HG03565 (cell line): ENCODE measurements at regions not wholly inside any gene's neighbourhood (a gene's known extent, or its start where the extent isn't known, plus 50 kb on each side); places are given as distances from the start of the nearest gene placed in this dataset.

ENCODE experiments used
- ATAC-seq: cut with Tn5 transposase; IDR thresholded peaks from one replicate; pipeline ENCODE4 v1.9.1; 2021; ENCODE audit warnings: mild to moderate bottlenecking, moderate library complexity; ENCODE audit not compliant: unreplicated experiment

DNA sequence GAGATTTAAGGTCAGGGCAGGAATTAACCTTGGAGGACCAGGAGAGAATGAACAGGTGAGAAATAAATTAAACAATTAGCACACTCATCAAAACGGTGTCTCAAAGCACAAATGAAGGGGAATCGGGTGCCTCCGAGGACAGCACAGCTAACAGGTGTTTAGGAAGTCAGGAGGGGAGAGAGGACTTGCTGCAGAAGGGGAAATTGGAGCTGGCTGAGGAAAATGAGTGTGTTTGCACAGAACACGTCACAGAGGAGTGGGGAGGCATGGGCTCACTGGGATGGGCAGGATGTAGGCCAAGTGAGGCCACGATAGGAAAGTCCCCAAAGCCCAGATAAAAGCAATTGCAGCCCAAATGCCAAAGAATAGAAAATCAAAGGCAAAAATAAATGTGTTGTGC, 121.7 kb downstream of the ZNF664 start:
- ATAC-seq, result no peak

DNA sequence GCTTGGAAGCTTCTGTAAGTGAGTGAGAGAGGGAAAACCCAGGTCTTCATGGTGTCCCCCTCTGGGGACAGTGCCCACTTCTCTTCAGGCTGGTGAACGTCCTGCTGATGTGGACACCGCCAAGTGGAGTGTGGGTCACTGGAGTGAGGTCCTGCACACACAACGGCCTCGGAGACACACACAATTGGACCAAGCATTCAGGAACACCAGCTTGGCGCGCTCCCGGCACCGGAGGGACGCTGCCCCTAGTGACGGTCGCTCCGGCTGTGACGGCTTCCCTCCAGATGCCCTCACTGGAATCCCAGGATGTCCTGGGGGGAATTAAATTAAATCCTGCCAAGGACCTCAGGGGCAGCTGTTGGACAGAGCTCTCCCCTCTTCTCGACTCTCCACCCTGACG, 123.1 kb downstream of the ZNF664 start:
- no peak for ATAC-seq

DNA sequence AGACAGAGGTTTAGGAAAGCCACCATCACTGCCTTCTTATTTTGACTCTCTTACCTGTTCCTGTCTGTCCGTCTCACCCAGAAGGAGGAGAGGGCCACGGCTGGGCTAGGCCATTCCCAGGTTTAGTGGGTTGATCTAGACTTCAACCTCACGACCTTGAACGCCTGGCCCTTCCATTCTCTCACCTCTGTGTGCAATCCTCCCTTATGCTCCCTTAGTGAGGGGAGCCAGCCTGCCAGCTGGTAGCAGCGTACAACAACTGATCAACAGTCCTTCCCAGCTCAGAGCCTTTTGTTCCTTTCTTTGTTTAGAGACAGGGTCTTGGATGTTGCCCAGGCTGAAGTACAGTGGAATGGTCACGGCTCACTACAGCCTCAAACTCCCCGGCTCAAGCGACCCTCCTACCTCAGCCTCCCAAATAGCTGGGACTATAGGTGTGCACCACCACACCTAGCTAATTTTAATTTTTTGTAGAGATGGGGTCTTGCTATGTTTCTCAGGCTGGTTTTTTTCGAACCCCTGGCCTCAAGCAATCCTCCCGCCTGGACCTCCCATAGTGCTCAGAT, 123.9 kb downstream of the ZNF664 start:
- no peak for ATAC-seq

DNA sequence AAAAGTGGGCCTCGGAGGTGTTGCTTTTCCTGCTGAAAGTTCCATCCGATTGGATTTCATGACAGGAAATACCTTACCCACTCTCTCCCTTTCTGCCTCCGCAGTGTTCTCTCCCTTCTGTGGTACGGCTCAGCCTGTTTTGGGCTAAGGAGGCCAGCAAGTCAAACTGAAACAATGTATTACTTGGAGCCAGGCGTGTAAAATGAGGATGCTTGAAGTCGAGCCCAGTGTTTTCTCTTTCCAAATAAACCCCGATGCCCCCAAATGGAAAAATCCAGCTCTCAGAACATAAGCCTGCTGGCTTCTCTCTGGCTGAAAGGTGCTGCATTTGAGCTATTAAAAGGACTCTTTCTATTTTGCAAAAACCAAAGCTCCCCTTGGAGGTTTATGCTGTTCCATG, 124.7 kb downstream of the ZNF664 start:
- ATAC-seq, result no peak

DNA sequence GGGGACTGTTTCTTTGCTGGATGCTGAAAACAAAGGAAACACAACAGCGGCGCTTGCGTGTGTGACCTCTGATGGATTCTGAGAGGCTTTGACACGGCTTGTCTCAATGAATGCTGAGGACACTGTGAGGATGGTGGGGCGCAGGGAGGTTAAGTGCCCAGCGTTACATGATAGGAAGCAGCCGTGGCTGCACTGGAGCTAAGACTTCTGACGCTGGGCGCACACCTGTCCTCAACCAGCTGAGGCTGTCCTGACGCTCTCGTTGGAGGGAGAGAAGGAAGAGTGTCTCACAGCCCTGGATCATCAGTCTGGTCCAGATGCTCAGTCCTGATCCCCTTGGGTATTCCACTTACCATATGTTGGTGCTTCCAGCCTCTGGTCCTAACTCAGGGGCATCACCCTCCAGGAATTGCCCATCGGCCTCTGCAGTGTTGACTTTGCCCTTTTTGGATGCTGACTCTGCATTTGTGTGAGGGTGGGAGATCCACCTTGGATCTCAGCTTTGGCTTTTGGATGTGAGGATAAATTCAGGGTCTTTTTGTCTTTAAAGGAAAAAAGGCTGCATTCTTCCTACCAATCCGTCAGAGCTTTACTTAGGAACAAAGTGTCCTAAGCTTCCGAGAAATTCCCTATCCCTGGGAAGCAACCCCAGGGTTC, 125.2 kb downstream of the ZNF664 start:
- no peak for ATAC-seq

DNA sequence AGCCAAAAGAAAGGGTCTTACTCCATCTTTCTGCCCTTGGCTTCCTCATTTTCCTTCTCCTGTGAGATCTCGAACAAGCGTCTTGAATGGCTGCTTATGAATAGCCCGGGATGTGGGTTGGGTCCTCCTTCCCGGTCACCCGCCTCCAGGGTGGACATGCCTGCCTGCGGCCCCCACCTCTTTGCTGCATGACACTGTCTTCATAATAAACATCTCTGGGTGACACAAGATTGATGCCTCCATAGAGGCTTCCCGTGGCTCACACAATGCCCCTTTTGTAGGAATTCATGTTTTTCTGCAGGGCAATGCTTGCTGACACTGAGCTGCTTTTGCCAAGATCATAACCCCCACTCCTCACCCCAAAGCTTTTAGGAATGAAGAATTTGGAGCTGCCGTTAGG, 125.9 kb downstream of the ZNF664 start:
- no peak for ATAC-seq

DNA sequence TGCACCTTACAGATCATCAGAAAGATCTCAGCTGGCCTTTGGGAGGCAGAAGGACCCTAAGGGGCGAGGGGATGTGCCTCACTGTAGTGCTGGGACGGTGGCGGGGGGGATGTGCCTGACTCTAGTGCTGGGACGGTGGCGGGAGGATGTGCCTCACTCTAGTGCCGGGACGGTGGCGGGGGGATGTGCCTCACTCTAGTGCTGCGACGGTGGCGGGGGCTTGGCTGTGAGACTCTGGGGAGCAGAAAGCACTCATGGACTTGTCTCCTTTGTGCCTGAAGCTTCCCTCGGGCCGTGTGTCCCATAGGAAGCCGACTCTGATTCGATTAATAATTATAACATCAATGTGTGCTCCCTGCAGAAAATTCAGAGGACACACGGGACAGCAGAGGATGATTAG, 126.6 kb downstream of the ZNF664 start:
- no peak for ATAC-seq

DNA sequence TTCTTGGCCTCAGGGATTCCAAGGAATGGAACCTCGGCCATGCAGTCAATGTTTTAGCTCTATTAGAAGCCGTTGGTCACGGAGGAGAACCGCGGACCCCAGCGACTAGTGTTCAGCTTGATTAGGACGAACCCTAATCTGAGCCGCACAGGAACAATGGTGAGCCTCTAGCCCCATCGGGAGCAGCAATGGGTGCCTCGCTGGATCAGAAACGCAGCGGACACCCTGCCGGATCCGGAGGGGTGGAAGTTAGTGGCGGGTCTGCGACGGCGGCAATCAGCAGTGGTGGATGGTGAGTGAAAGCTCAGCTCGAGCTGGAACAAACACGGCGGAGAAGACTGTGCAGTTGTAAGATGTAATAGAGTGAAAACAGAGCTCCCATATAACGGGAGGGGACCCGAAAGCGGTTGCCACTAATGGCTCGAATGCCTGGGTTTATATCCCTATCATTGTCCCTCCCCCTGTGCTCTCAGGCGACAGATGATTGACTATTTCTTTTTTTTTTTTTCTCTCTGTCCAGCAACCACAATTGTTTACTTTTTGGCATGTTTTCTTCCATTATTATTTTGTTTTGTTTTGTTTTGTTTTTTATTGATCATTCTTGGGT, 127.7 kb downstream of the ZNF664 start:
- no peak for ATAC-seq

DNA sequence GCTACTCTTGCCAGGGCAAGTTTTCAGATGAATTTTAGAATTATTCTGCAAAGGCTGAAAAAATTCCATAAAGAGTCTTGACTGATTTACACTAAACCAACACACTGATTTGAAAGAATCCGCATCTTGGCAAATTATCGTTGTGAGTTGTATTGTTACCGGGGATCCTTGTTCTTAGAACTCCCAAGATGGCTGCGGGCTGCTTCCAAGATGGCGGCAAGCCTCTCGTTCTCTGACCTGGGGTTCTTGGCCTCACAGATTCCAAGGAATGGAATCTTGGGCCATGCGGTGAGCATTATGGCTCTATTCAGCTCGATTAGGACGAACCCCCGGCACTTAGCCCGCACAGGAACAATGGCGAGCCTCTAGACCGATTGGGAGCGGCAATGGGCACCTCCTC, 132.5 kb downstream of the ZNF664 start:
- ATAC-seq, result no peak

DNA sequence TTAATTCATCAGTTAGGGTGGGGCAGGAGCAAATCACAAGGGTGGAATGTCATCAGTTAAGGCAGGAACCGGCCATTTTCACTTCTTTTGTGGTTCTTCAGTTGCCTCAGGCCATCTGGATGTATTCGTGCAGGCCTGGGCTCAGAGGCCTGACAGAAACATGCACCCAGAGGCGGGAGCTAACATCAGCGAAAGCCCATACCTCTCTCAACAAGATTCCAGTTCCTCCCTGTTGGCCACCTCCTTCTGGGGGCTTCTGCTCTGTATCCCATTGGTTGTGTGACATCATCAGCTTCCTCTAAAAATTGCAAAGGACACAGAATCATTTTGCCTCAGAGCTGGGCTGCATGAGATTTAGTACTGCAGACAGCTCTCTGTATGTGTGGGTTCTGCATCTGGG, 134.3 kb downstream of the ZNF664 start:
- no peak for ATAC-seq

DNA sequence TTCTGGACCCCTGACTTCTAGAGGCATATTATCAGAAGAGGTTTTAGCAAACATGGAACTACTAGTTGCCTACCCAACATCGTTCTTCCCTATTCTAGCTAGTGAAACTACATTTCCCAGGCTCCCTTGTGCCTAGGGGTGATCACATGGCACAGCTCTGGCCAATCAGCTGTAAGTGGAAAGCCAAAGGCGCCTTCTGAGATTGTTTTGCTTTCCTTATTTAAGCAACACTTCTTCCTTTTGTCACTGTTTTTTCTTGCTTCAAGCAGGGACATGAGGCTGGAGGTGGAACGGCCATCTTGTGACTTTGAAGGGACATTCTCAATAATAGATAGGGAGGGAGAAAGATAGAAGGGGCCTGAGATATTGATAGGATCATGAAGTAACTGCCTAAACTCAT, 136.7 kb downstream of the ZNF664 start:
- ATAC-seq, result no peak

DNA sequence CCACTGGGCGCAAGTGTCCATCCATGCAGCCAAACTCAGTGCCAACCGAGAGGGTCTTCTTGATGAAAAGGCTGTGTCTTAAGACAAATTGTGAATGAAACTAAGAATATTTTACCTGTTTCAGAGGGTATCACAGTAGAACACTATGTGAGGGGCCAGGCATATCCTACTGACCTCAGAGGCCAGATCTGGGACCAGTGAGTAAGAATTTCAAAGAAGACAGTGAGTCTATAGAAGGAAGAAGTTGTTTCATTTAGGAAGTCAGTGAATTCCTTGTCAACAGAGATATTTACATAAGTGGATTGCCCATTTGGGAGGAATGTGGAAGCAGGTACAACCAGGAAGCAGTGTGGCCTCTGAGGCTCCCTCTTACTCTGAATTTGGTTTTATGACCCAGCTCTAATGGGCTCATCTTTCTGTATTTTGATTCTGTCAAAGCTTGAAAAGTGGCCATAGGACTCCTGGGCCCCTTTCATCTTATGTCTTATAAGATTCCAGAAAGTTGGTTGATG, 137.4 kb downstream of the ZNF664 start:
- ATAC-seq, result no peak

DNA sequence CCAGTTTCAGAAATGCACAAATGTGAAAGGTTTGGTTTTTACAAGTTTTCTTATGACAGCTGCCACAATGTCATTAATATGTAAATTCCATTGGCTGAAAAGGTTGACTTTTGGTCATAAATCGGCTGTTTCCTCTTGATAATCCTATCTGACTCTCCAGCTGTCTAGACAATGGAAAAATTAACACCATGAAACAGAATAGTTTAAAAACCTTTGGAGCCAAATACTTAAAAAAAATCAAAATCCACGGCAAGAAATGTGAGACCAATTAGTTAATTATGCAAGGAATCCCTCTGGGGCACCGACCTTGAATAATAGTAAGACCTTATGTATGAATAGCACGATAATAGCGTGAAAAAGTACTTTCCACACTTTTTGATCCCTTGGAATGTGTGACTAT, 138.0 kb downstream of the ZNF664 start:
- no peak for ATAC-seq

DNA sequence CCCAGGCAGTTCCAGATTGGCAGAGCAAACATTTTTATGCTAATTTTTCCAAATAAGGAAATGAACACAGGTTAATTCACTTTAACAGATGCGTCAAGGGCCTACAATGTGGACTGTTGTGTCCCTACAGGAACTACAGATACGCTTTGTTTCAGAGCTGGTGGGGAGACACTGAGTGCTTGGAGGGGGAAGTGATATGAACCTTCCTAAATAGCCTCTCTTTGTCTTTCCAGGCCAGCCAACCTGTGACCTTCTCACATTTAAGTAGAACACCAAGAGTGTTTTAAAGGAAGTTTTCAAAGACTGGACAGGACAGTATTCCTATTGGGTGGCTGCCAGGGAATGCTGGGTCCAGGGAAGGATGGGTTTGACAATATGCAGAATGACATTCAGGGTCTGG, 141.3 kb downstream of the ZNF664 start:
- ATAC-seq, result no peak

DNA sequence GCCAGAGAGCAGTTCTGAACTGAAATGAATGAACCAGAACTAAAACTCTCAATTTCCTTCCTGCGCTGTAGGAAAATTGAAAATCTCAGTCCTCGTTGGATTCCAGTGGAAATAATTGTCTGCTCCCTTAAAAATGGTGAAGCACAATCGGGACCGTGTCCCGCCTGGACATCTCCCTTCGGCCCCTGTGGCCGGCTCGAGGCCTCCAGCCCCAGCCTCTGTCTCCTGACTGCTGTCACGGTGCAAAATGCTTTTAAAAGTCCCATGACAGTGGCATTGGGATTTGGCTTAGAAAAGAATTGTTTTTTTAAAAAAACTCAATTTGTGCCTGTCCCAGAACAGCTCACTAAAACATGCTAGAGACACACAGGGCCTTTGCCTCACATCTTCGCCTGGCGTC, 142.5 kb downstream of the ZNF664 start:
- no peak for ATAC-seq

DNA sequence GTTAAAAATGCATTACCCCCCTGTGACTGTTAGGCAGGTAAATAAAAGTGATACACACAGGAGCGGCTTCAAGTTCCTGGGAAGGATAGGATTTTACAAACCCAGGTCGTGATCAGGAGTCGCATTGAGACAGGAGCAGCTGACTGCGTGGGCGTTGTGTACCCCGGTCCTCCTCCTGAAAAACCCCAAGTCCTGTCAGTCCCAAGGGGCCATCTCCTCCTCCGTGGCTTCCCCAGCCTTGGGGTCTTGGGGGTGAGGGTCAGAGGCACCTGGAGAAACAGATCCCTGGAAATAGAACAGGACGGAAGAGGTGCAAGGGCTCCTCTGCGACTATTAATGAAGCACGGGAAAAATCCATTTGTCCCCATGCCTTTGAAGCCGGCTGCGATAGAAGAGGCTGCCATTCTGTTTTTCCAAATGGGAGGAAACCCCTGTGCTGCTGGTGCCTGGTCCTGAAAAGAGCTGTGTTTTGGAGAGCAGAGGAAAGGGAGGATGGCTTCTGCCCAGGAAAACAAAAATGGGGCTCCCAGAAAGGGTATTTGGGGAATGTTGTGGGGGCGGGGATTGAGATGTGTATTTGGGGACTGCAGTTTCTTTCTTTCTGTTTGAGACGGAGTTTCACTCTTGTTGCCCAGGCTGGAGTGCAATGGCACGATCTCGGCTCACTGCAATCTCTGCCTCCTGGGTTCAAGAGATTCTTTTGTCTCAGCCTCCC, 143.1 kb downstream of the ZNF664 start:
- no peak for ATAC-seq

DNA sequence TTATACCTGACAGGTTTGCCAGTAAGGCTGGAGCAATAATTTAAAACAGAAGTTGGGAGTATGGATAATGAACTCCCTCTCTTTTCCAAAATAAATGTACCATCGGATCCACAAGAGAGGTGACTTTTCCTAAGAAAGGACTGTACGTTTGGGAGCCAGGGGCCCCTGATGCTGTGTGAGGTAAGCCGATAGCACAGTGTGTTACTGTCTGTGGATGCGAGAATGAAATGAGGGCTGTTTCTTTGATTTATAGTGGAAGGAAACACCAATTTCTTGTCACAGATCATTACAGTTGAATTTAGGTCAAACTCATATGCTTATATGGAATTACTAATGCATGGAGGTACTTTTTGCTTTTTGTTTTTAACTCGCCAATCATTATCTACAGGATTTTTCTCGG, 147.7 kb downstream of the ZNF664 start:
- no peak for ATAC-seq

DNA sequence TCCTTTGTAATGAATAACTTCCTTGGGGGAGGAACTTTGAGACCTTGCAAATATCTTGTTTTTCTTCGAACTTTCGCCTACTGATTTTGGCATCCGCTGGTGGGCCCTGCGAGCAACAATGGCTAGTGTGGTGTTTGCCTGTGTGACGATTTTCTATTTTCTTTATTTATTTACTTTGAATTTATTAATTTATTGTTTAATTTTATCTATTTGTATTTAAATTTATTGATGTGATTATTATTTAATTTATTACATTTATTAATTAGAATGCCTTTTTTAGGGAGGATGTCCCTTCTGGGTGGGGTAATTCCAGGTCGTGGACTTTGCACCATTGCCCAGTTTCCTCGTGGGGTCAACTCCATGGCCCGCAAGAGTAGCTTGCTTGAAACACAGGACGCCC, 149.7 kb downstream of the ZNF664 start:
- ATAC-seq, result no peak

DNA sequence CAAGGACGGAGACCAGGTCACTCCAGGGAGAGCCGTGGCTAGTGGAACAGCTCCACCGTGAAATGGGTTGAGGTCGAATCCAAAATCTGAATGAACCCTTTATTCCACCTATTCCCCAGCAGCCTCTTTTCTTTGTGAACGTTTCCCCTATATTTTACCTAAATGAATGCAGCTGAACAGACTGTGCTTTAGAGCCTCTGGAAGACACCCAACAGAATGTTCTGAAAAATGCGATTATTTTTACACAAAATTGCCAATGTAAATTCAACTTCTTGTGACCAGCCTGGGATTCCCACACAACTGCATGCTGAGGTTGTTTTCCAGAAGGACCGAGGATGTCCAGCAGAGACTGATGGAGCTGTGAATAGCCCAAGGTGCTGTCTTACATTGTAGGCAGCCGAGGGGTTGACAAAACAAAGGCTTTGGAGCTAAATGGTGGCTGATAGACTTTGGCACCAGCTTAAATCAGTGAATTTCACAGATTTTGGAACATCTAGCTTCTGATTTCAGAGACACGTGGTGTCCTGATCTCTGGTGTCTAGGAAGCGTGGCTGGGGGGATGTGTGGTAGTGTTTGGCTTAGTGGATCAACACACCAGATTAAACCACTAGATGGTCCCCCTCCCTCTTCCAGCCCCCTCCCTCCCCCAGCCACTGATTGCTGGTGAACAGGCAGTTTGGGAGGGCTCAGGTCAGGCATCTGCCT, 150.4 kb downstream of the ZNF664 start:
- ATAC-seq, result no peak

DNA sequence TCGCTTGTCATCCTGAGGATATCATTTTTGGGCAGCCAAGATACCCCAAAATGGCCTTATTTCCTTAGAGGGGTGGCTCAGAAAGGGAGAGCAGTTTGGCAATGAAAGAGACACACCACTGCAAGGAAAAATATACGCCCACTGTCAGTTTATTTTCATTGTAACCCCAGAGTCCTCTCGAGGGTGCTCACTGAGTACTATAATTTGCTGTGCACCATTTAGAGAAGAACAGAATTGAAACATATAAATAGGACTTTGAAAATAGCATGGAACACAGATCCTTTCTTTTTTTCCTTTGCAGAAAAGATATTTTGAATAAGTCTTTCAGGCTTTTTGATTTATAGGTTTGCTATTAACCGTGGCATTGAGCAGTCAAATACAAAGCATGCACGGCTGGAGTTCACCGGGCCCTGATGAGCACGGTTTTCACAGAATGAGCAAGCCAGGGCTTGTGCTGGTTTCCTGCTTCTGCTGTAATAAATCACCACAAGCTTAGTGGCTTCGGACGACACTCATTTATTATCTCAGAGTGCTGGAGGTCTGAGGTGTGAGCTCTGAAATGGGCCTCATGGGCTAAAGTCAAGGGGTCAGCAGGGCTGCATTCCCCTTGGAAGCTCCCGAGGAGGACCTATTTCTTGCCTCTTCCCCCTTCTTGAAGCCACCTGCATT, 152.3 kb downstream of the ZNF664 start:
- ATAC-seq, result peak; percentile 70
